GM12878 (cell line): ENCODE measurements at regions not wholly inside any gene's neighbourhood (a gene's known extent, or its start where the extent isn't known, plus 50 kb on each side); places are given as distances from the start of the nearest gene placed in this dataset.

ENCODE experiments used
- ATAC-seq: fragments of 200-7000 bp; cut with Tn5 transposase; 3 replicates; pipeline ENCODE4 v1.9.1; 2020; ENCODE audit warnings: mild to moderate bottlenecking, moderate library complexity
- BruUV-seq: library from RNA; stranded (reverse); fragments of 400-500 nt; replicated peaks from 2 replicates; lab custom pipeline; 2021; lab: Mats Ljungman, UMichigan
- CTCF ChIA-PET: fragments of 300-600 bp; sonication (Branson Sonifier 250); formaldehyde crosslinking; extraction: SDS; loops from one replicate; lab custom pipeline; 2021; ENCODE audit warnings: inconsistent platforms; lab: Yijun Ruan, JAX
- POLR2A ChIA-PET: fragments of 350-600 bp; formaldehyde crosslinking; extraction: SDS; loops from one replicate; lab custom pipeline; 2021; ENCODE audit warnings: inconsistent platforms; lab: Charles Lee
- RAD21 ChIA-PET: fragments of 300-600 bp; sonication (Branson Sonifier 250); formaldehyde crosslinking; loops from one replicate; lab custom pipeline; 2023; ENCODE audit warnings: antibody characterized with exemption; ENCODE audit not compliant: unreplicated experiment; lab: Charles Lee
- SMC1A ChIA-PET: fragments of 300-600 bp; sonication (Branson Sonifier 250); formaldehyde crosslinking; loops from one replicate; lab custom pipeline; 2023; ENCODE audit not compliant: unreplicated experiment, uncharacterized antibody; lab: Charles Lee
- DNase-seq: peaks from one replicate; pipeline ENCODE4 v3.0.0-alpha.2; 2011; ENCODE audit warnings: low read depth, low spot score
- FAIRE-seq: peaks from 3 replicates; lab custom pipeline; 2011; peaks lifted over from hg19 to GRCh38; lab: Jason Lieb, UNC
- H2AFZ ChIP-seq: 2 replicates; pipeline ENCODE4 v1.6.0; 2011; ENCODE audit warnings: low read depth, low read length, control low read depth; ENCODE audit not compliant: control insufficient read depth
- H3K27ac ChIP-seq: 2 replicates; pipeline ENCODE4 v1.5.1; 2011; ENCODE audit warnings: control low read depth; ENCODE audit not compliant: control insufficient read depth, insufficient read depth
- H3K27me3 ChIP-seq, 2 experiments: replicated peaks in 1 of 2; 2 replicates each; pipeline versions ENCODE4 v1.6.0 to v1.6.1; 2011; ENCODE audit warnings: low read length in 1 of 2; ENCODE audit not compliant: control insufficient read depth in 2 of 2, insufficient read depth in 2 of 2
- H3K36me3 ChIP-seq, 2 experiments: 2 replicates each; pipeline ENCODE4 v1.5.1; 2011; ENCODE audit warnings: low read length in 1 of 2; ENCODE audit not compliant: control insufficient read depth in 2 of 2, insufficient read depth in 2 of 2
- H3K4me1 ChIP-seq: 2 replicates; pipeline ENCODE4 v1.6.1; 2011; ENCODE audit warnings: mild to moderate bottlenecking, low read length, moderate library complexity, mixed read lengths; ENCODE audit not compliant: control insufficient read depth, insufficient read depth
- H3K4me2 ChIP-seq: 2 replicates; pipeline ENCODE4 v1.6.0; 2011; ENCODE audit warnings: control low read depth; ENCODE audit not compliant: control insufficient read depth, insufficient read depth
- H3K4me3 ChIP-seq: fragments of 200-600 bp; sonication (generic); 2 replicates; pipeline ENCODE4 v1.5.1; 2016
- H3K79me2 ChIP-seq: 2 replicates; pipeline ENCODE4 v1.6.0; 2011; ENCODE audit warnings: low read length; ENCODE audit not compliant: control insufficient read depth, insufficient read depth
- H3K9ac ChIP-seq: 2 replicates; pipeline ENCODE4 v1.8.0; 2011; ENCODE audit warnings: low read length, control low read depth, mixed read lengths; ENCODE audit not compliant: control insufficient read depth, insufficient read depth
- H3K9me3 ChIP-seq: replicated peaks from 3 replicates; pipeline ENCODE4 v1.5.1; 2011; ENCODE audit warnings: mild to moderate bottlenecking, low read length; ENCODE audit not compliant: control insufficient read depth, insufficient read depth
- H4K20me1 ChIP-seq: 2 replicates; pipeline ENCODE4 v1.6.0; 2011; ENCODE audit not compliant: control insufficient read depth, insufficient read depth
- BCL11A ChIP-seq: IDR thresholded peaks from 2 replicates; pipeline ENCODE4 v1.6.1; 2011; ENCODE audit warnings: low read depth, low read length
- BRCA1 ChIP-seq: IDR thresholded peaks from 2 replicates; pipeline ENCODE4 v1.6.1; 2011; ENCODE audit warnings: low read depth, low read length, improper control_type of control experiment
- CEBPB ChIP-seq, 2 experiments: fragments of 150-350 bp in 1 of 2; IDR thresholded peaks; 2 replicates each; pipeline ENCODE4 v1.6.1; 2012 to 2014; ENCODE audit warnings: low read depth in 2 of 2, low read length in 2 of 2, borderline replicate concordance in 1 of 2, inconsistent platforms in 1 of 2
- CREM ChIP-seq: IDR thresholded peaks from 2 replicates; pipeline ENCODE4 v1.6.1; 2014; ENCODE audit warnings: antibody characterized with exemption, low read depth
- EED ChIP-seq: sonication (generic); IDR thresholded peaks from 2 replicates; pipeline ENCODE4 v1.6.1; 2016; ENCODE audit warnings: antibody characterized with exemption, low read depth
- FOXM1 ChIP-seq: IDR thresholded peaks from 2 replicates; pipeline ENCODE4 v1.6.1; 2012; ENCODE audit warnings: low read depth, mild to moderate bottlenecking, inconsistent platforms, low read length, moderate library complexity
- NFYA ChIP-seq: IDR thresholded peaks from 2 replicates; pipeline ENCODE4 v1.6.1; 2011; ENCODE audit warnings: low read depth, mild to moderate bottlenecking, low read length, improper control_type of control experiment, borderline replicate concordance
- NRF1 ChIP-seq: conservative IDR thresholded peaks from 2 replicates; pipeline ENCODE4 v1.6.1; 2011; ENCODE audit warnings: mild to moderate bottlenecking, low read depth, low read length, improper control_type of control experiment
- RAD21 ChIP-seq: IDR thresholded peaks from 2 replicates; pipeline ENCODE4 v1.6.1; 2011; ENCODE audit warnings: mild to moderate bottlenecking, low read depth, low read length, moderate library complexity; ENCODE audit not compliant: insufficient read depth
- RELA ChIP-seq: fragments of 450-650 bp; IDR thresholded peaks from 2 replicates; pipeline ENCODE4 v1.8.0; 2014; ENCODE audit warnings: borderline replicate concordance; ENCODE audit not compliant: partially characterized antibody
- TBL1XR1 ChIP-seq: IDR thresholded peaks from 2 replicates; pipeline ENCODE4 v1.6.1; 2012; ENCODE audit warnings: low read depth, low read length, improper control_type of control experiment
- TCF7 ChIP-seq: IDR thresholded peaks from 2 replicates; pipeline ENCODE4 v1.6.1; 2014; ENCODE audit warnings: antibody characterized with exemption, borderline replicate concordance
- ZBTB40 ChIP-seq: fragments of 450-650 bp; IDR thresholded peaks from 2 replicates; pipeline ENCODE4 v1.6.1; 2016; ENCODE audit warnings: mild to moderate bottlenecking, moderate library complexity, borderline replicate concordance
- ZNF622 ChIP-seq: fragments of 450-650 bp; IDR thresholded peaks from 2 replicates; pipeline ENCODE4 v1.6.1; 2017; ENCODE audit warnings: mild to moderate bottlenecking, inconsistent platforms
- WGBS: methylation state at CpG from one replicate; pipeline ENCODE4 v1.1.6; 2016; ENCODE audit warnings: low lambda C conversion rate; ENCODE audit not compliant: insufficient replicate concordance, insufficient coverage; ENCODE audit errors: missing lambda C conversion rate; 5-methylcytosine and 5-hydroxymethylcytosine counted together
- in situ Hi-C: fragments of 300-500 bp; cut with MboI; formaldehyde crosslinking; loops from 9 replicates; pipeline ENCODE4 v1.14.3; 2018; ENCODE audit warnings: mixed read lengths
- intact Hi-C: fragments of 100-400 bp; cut with micrococcal nuclease; formaldehyde crosslinking; loops from one replicate; pipeline ENCODE4 v1.14.2; 2022; ENCODE audit not compliant: unreplicated experiment
- TF ChIP-seq, protein P1 (sequence below): IDR thresholded peaks from 2 replicates; pipeline ENCODE4 v1.6.1; 2012; ENCODE audit warnings: low read depth, low read length, improper control_type of control experiment

- no peaks in the 10 kb centered on the region for H3K79me2 ChIP-seq
- no peaks in the 10 kb centered on the region for H3K9me3 ChIP-seq
- WGBS, result 41% methylated on average over 4 of the region's 4 CpGs
- no peak overlapping the region for H3K4me3 ChIP-seq
- intact Hi-C loops (no loop called here), in situ Hi-C loops (no loop called here)
- H3K4me1 ChIP-seq, result no peaks in the 10 kb centered on the region
- no peak for TF ChIP-seq NRF1
- no peak for TF ChIP-seq ZNF622
- no peak for TF ChIP-seq EED
- TF ChIP-seq BCL11A, result no peak
- TF ChIP-seq NFYA, result no peak
- no peak for TF ChIP-seq FOXM1
- no peak for TF ChIP-seq CREM
- no peak for TF ChIP-seq TBL1XR1
- TF ChIP-seq RAD21, result no peak
- TF ChIP-seq BRCA1, result no peak
- H3K27me3 ChIP-seq, result no peaks in the 10 kb centered on the region
- ATAC-seq, result no peak
- H2AFZ ChIP-seq, result no peak overlapping the region
- ChIA-PET RAD21 (no interaction called here), SMC1A (no interaction called here), CTCF (no interaction called here), POLR2A (no interaction called here)
- H3K36me3 ChIP-seq, result no peaks in the 10 kb centered on the region
- H3K4me2 ChIP-seq, result no peak overlapping the region
- no peak overlapping the region for H3K9ac ChIP-seq
- no peak for FAIRE-seq
- no peak for DNase-seq
- no peaks in the 10 kb centered on the region for H4K20me1 ChIP-seq
- H3K27ac ChIP-seq, result no peak overlapping the region
- no TSS peak for BruUV-seq
These were observed 193.7 kb downstream of the RND3 start for GRCh38 chr2:150293771-150294170.

- Histone ChIP-seq H3K27ac (no peak overlapping the region), H3K4me2 (no peak overlapping the region), H4K20me1 (no peaks in the 10 kb centered on the region), H3K9me3 (no peaks in the 10 kb centered on the region), H3K79me2 (no peaks in the 10 kb centered on the region), H3K9ac (no peak overlapping the region), H3K4me1 (no peaks in the 10 kb centered on the region), H3K4me3 (no peak overlapping the region), H3K27me3 (no peaks in the 10 kb centered on the region), H3K36me3 (no peaks in the 10 kb centered on the region), H2AFZ (no peak overlapping the region)
- WGBS, result 0% methylated on average over 1 of the region's 1 CpG
- in situ Hi-C loops, result no loop called here
- no peak for FAIRE-seq
- no peak for DNase-seq
- BruUV-seq, result no TSS peak
- ATAC-seq, result no peak
- intact Hi-C loops, result no loop called here
- CTCF ChIA-PET, result no interaction called here
- POLR2A ChIA-PET, result interaction anchor here (0.6 kb wide), 1 partner anchor 50 kb away, joined by 5 read pairs; no protein-coding TSS in a partner anchor
- RAD21 ChIA-PET, result no interaction called here
- SMC1A ChIA-PET, result no interaction called here
- TF ChIP-seq TCF7, result no peak
- TF ChIP-seq, protein P1, sequence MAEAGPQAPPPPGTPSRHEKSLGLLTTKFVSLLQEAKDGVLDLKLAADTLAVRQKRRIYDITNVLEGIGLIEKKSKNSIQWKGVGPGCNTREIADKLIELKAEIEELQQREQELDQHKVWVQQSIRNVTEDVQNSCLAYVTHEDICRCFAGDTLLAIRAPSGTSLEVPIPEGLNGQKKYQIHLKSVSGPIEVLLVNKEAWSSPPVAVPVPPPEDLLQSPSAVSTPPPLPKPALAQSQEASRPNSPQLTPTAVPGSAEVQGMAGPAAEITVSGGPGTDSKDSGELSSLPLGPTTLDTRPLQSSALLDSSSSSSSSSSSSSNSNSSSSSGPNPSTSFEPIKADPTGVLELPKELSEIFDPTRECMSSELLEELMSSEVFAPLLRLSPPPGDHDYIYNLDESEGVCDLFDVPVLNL, result no peak
- no peak for TF ChIP-seq RELA
- TF ChIP-seq CEBPB (IDR thresholded peaks at IDR 0.05; ENCODE audit: borderline replicate concordance in 1 of 2, low read depth in 2 of 2, low read length in 2 of 2), result no peak
- TF ChIP-seq ZBTB40, result no peak
These were observed 194.7 kb downstream of the RND3 start for GRCh38 chr2:150292807-150293206.
